ENCODE measurements at regions not wholly inside any gene's neighbourhood (a gene's known extent, or its start where the extent isn't known, plus 50 kb on each side); places are given as distances from the start of the nearest gene placed in this dataset.

DNA sequence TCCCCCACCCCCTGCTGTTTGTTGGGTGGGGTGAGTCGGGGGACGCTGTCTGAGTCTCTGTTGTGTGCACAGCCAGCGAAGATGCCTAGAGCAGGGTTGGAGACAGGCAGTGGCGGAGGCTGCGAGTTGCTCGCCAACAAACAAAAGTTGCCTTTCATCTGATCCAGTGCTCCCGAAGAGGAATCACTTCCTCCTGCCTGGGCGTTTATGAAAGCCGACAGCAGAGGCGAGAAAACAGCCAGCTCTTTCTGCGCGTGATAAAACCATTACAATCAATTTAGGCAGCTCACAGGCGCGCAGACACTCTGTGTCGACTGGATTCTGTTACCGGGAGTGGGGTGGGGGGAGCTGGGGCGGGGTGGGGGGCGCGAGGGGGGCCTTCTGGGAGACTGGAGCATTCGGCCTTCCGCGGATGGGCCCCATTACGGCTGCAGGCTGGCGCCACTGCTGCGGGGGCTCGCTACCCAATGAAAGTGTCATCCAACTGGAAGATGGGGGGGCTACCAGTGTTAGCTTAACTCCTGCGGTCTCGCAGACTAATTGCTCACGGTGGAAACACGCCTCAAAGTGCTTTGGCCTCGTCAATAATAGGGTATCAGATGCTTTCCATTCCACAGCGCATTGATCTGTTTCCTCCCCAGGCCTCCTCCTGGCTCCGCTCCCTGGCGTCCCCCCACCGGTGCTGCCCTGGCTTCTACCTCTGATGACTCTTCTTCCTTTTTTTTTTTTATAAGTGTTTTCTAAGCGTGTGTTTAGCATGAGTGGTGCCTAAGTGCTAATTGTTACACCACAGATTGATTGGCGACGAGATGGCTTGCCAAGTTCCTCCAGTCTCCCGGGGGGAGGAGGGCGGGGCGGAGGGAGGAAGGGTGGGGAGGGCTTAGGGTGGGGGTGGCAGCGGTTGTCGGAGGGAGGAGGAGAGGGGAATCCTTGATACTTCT is 678.4 kb downstream of the MED13L start:
- Mint-ChIP-seq H3K36me3 (ENCODE audit: low read depth, unreplicated experiment) (no peaks in the 10 kb centered on the region), H3K27me3 (ENCODE audit: unreplicated experiment) (no peaks in the 10 kb centered on the region), H3K27ac (ENCODE audit: unreplicated experiment) (no peak overlapping the region), H3K4me1 (ENCODE audit: unreplicated experiment) (no peaks in the 10 kb centered on the region), H3K4me3 (ENCODE audit: unreplicated experiment) (no peak overlapping the region), H3K9me3 (ENCODE audit: unreplicated experiment) (no peaks in the 10 kb centered on the region)
- no peak for TF ChIP-seq CTCF (IDR thresholded peaks at IDR 0.05; ENCODE audit: unreplicated experiment)
- DNase-seq (ENCODE audit: low spot score), result no peak

DNA sequence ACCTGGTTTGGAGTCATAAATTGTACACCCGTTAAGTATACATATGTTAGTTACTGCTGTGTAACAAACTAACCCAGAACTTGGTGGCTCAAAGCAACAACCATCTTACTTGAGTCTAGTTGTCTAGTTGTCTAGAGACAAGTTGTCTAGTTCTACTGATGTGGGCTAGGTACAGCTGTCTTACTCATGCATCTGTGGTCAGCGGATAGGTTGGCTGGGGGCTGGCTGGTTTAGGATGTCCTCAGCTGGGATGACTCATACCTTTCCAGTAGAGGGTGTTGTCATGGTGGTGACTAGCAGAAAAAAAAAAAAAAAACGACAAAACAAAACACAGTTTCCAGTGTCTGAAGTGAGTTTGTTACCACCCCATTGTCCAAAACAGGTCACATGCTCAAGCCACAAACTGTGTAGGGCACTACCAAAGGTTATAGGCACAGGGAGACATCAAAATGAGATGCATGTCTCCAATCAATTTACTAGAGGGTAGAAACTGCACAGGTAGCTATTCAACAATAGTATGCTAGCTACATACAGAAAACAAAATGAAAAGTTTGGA is 680.3 kb downstream of the MED13L start:
- Mint-ChIP-seq H3K36me3 (ENCODE audit: low read depth, unreplicated experiment) (no peaks in the 10 kb centered on the region), H3K27me3 (ENCODE audit: unreplicated experiment) (no peaks in the 10 kb centered on the region), H3K4me3 (ENCODE audit: unreplicated experiment) (no peak overlapping the region), H3K27ac (ENCODE audit: unreplicated experiment) (no peak overlapping the region), H3K9me3 (ENCODE audit: unreplicated experiment) (no peaks in the 10 kb centered on the region), H3K4me1 (ENCODE audit: unreplicated experiment) (no peaks in the 10 kb centered on the region)
- no peak for TF ChIP-seq CTCF (IDR thresholded peaks at IDR 0.05; ENCODE audit: unreplicated experiment)
- no peak for DNase-seq (ENCODE audit: low spot score)

GRCh38 chr12:115588131-115588530 is 689.4 kb downstream of the MED13L start:
- Mint-ChIP-seq H3K4me3 (ENCODE audit: unreplicated experiment) (no peak overlapping the region), H3K4me1 (ENCODE audit: unreplicated experiment) (peaks cover 8% of the 10 kb centered on the region), H3K9me3 (ENCODE audit: unreplicated experiment) (no peaks in the 10 kb centered on the region), H3K36me3 (ENCODE audit: low read depth, unreplicated experiment) (no peaks in the 10 kb centered on the region), H3K27me3 (ENCODE audit: unreplicated experiment) (no peaks in the 10 kb centered on the region), H3K27ac (ENCODE audit: unreplicated experiment) (no peak overlapping the region)
- no peak for DNase-seq (ENCODE audit: low spot score)
- no peak for TF ChIP-seq CTCF (IDR thresholded peaks at IDR 0.05; ENCODE audit: unreplicated experiment)

DNA sequence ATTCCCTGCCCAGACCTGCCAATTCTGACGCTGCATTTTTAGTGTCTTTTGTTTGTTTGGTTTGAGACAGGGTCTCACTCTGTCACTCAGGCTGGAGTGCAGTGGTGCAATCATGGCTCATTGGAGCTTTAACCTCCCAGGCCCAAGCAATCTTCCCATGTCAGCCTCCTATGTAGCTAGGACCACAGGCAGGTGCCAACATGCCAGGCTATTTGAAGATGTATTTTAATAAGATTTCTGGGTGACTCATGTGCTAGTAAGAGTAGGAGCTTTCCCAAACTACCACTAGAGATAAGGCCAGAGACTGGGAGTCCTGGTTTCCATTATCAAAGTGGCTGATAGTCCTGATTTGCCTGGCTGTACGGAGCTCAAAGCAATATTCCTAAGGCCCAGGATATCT is 693.3 kb downstream of the MED13L start:
- H3K4me1 Mint-ChIP-seq (ENCODE audit: unreplicated experiment), result peaks cover 8% of the 10 kb centered on the region
- H3K27me3 Mint-ChIP-seq (ENCODE audit: unreplicated experiment), result no peaks in the 10 kb centered on the region
- DNase-seq (ENCODE audit: low spot score), result no peak
- H3K27ac Mint-ChIP-seq (ENCODE audit: unreplicated experiment), result no peak overlapping the region
- H3K36me3 Mint-ChIP-seq (ENCODE audit: low read depth, unreplicated experiment), result no peaks in the 10 kb centered on the region
- no peaks in the 10 kb centered on the region for H3K9me3 Mint-ChIP-seq (ENCODE audit: unreplicated experiment)
- no peak overlapping the region for H3K4me3 Mint-ChIP-seq (ENCODE audit: unreplicated experiment)
- no peak for TF ChIP-seq CTCF (IDR thresholded peaks at IDR 0.05; ENCODE audit: unreplicated experiment)

- H3K4me3 Mint-ChIP-seq (ENCODE audit: unreplicated experiment), result no peak overlapping the region
- peak; percentile 7 for DNase-seq (ENCODE audit: low spot score)
- H3K36me3 Mint-ChIP-seq (ENCODE audit: low read depth, unreplicated experiment), result no peaks in the 10 kb centered on the region
- no peak overlapping the region for H3K27ac Mint-ChIP-seq (ENCODE audit: unreplicated experiment)
- no peaks in the 10 kb centered on the region for H3K9me3 Mint-ChIP-seq (ENCODE audit: unreplicated experiment)
- H3K27me3 Mint-ChIP-seq (ENCODE audit: unreplicated experiment), result no peaks in the 10 kb centered on the region
- TF ChIP-seq CTCF (IDR thresholded peaks at IDR 0.05; ENCODE audit: unreplicated experiment), result no peak
- H3K4me1 Mint-ChIP-seq (ENCODE audit: unreplicated experiment), result peaks cover 8% of the 10 kb centered on the region
These were observed 693.9 kb downstream of the MED13L start for GRCh38 chr12:115583591-115583990.
